HG03066 (cell line): ENCODE measurements at regions not wholly inside any gene's neighbourhood (a gene's known extent, or its start where the extent isn't known, plus 50 kb on each side); places are given as distances from the start of the nearest gene placed in this dataset.

Experiments used
- ATAC-seq: cut with Tn5 transposase; IDR thresholded peaks from one replicate; pipeline ENCODE4 v1.9.1; 2021; ENCODE audit warnings: low read depth; ENCODE audit not compliant: unreplicated experiment

DNA sequence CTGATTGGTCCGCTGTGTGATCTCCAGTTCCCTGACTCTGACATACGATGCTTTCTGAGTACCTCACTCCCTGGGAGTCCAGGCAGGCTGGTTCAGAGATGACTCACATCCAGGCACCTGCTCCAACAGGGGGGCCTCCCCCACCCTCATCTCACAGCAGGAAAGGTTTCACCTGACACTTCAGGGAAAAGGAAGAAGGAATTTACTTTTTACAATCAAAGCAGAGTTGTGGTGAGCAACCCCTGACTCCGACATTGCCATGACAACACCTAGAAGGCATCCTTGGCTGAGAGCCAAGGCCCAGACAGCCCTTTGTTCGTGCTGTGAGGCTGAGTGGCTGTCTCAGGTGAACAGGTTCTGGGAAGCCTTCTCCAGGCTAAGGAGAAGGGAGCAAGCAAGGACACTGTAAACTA, 164.6 kb upstream of the GJB5 start:
- no peak for ATAC-seq

DNA sequence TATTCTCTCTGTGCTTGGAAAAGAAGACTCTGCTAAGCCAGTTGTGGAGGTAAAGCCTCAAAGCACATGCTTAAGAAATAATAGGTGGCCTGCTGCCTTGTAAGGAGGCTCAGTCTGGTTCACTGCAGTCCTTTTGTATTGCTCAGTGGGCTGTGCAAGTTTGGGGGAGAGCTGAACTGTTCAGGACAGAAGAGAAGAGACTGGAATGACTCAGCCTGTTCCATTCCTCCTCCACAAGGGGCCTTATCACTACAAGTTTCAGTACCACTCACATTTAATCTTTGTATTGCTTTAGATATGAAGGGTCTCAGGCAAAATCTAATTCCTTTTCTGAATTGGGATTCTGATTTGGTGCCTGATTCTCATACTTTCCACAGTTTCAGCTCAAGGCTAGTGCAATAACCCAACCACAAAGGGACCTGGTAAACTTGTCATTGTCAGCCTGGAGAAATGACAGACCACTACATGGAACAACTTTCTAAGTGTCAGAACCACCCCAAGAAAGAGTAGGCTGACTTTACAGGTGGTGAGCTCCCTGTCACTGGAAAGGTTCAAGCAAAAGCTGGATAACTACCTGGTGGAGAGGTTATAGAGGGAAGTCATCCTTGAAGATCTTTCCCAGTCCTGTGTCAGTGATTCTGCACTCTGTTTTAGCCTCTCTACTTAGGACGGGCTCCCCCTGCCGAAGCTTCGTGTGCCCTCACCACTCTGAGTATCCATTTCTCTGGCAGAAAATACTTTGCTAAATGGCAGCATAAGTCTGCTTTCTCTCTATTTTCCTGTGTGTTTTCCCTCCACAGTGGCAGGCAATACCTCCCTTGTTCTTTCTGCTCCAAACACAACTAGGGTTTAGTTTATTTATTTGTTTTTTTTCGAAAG, 162.9 kb upstream of the GJB5 start:
- no peak for ATAC-seq

- no peak for ATAC-seq
Measured at GRCh38 chr1:34597877-34598514, 156.9 kb upstream of the GJB5 start.

DNA sequence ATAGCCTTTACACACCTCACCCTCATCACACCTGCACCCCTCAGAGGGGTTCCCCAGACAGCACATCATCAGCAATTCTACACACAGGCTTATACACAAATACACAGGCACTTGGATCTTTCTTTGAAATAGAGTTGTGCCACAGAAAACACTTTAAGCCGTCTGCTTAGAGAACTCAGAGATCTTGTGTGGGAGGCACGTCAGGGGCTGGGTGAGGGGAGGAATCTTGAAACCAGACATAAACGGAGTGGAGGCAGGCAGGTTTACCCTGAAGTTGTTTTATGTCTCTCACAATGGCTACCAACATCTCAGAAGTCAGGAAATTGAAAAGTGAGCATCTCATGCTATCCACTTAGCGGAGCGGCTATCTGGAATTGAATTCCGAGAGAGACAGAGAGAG, 151.9 kb upstream of the GJB5 start:
- ATAC-seq: no peak

- no peak for ATAC-seq
Measured at GRCh38 chr1:34603594-34603993, 151.3 kb upstream of the GJB5 start.

DNA sequence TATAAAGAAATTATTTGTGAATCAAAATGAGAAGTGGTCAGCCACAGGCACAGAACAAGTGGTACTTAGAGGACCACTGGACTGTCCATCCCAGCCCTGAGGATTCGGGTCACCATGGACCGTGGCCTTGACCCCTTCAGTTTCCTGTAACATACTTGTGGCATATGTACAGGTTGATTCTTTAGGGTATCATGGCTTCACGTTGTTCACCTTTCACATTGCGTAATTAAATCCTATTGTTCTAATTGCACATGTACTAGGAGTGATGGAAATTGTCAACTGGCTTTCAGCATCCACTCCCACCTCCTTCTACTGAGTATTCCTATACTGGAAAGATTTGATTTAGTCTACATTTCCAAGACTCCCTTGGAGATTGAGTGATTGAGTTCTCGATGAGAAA, 148.3 kb upstream of the GJB5 start:
- no peak for ATAC-seq

GRCh38 chr1:34610063-34610462, 144.8 kb upstream of the GJB5 start:
- no peak for ATAC-seq

DNA sequence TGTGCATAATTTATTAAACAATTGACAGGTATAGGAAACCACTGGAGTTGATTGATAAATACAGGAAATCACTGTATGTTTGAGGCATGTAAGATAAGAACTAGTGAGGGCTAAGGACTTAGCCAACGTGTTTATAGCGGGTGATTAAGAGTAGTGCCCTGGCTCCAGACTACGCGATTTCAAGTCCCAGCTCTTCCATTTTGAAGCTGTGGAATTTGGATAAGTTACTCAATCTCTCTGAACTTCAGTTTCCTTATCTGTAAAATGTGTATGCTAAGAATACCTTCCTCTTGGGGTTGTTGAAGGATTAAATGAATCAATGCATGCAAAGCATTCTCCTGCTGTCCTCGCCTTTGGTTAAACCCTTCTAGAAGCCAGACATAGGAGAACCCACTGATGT, 143.3 kb upstream of the GJB5 start:
- ATAC-seq: no peak

DNA sequence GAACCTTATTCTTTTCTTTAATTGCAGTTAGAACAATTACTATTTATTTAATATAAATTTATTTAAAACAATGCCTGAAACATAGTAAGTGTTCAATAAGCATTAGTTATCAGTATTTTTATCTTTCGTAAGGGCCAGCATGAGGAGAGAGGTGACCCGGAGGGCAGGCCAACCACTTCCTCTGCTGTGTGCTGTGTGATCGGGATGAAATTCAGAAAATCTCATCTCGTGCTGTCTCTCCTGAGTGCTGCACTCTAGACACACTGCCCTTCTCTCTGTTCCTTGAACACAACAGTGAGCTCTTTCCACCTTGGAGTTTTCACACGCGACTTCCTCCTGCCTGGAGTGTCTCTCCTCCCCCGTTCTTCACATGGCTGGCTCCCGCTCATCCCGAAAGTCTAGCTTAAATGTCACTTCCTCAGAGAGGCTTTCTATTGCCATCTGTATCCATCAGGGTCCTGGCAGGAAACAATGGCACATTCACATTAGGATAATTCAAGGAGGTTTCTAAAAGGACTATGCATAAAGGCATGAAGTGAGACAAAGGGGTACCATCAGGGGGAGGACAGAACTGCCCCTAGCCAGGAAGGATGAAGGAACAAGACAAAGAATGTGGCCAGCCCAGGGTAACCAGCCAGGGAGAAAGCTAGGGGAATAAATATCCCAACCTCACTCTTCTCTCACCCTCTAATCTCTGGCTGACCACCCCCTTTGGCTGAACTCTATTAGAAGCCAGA, 142.6 kb upstream of the GJB5 start:
- no peak for ATAC-seq

DNA sequence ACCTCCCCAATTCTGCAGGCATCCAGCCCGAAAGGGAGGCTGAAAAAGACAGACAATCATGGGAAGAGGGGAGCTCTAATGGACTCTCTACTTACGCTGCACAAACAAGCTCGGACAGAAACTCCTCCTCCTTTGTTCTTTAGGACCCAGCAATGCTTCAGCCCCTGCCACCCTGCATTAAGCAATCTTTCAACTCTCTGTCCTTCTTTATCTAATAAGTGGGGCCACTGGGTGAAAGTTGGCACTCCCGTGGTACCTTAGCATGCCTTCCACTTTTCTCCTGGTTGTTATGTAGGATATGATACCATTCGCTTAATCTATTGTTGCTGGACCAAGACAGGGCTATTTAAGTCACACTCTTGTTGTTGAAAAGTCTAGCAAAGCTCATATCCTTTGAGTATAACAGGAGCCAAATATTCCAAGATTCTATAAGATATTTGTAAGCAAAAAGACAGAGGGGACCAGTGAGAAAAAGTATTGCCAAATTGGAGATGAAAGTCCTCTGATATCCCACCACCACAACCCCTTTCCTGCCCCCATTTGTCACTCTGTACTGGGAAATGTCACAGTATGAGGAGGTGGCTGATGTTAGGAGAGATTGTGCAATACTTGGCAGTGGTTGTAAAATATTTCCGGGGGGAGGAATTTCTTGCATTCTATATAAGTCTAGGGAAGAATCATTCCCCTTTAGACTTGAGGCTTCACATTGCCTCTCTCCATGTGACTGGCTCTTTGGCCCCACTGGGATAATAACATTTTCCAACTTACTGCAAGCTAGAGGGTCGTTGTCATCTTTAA, 137.3 kb upstream of the GJB5 start:
- ATAC-seq: no peak

GRCh38 chr1:34618381-34618780, 136.5 kb upstream of the GJB5 start:
- no peak for ATAC-seq

- ATAC-seq: no peak
Measured at GRCh38 chr1:34619256-34619655, 135.6 kb upstream of the GJB5 start.

DNA sequence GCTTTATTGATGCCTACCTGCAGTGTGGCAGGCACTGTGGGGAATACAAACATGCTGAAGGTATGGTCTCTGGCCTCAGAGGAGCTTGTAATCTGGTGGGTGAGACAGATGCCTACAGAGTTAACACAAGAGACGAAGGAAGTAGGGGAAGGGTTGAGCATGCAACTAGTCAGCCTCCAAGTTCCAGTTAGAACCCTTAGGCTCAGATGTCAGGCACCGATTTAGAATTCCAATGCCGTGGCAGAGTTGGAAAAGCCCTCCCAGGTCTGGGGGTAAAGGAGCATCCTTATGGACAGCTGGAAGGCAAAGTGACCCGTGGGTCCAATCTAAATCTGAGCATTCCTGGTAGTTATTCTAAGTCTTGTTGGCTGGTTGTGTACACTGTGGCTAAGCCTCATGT, 132.9 kb upstream of the GJB5 start:
- no peak for ATAC-seq

- no peak for ATAC-seq
Measured at GRCh38 chr1:34625521-34626015, 129.3 kb upstream of the GJB5 start.

DNA sequence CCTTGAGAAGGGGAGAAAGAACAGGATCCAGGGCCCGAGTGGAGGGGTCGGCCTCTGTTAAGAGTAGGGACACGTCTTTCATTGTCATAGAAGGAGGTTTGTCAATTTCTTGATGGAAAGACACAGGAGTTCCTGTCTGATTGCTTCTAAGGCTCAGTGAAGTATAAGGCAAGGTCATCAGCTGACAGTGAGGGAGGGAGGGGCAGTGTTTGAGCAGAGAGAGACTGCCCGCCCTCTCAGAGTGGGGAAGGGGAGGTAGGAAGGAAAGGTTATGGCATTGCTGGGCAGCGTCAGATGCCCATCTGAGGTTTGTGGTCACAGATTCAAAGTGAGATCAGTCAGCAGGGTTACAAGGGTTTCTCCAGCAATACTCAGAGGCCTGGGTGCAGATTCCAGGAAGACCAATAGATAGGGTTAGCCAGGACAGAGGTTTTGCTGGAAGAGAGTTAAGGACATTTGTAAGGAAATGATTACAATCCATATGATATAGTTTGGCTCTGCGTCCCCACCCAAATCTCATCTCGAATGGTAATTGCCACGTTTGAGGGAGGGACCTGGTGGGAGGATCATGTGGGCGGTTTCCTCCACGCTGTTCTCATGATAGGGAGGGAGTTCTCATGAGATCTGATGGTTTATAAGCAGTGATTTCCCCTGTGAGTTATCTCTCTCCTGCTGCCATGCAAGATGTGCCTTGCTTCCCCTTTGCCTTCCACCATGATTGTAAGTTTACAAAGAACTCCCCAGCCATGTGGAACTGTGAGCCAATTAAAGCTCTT, 127.2 kb upstream of the GJB5 start:
- no peak for ATAC-seq

DNA sequence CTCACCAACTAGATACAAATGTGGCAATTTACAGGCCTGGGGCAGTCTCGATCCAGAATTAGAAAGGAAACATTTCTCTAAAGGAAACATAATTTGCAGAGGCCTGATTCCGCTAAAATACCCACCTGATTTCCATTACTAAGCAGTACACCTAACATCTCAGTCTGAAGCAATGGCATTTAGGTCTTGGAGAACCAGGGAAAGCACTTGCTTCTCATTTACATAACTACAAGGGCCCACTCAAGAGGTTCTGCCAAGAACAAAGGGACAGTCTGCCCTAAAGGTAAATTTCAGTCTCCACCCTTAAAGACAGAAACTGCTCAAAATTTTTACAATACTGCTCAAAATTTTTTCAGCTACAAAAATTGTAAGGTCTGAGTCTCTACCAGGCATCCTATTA, 123.7 kb upstream of the GJB5 start:
- no peak for ATAC-seq

DNA sequence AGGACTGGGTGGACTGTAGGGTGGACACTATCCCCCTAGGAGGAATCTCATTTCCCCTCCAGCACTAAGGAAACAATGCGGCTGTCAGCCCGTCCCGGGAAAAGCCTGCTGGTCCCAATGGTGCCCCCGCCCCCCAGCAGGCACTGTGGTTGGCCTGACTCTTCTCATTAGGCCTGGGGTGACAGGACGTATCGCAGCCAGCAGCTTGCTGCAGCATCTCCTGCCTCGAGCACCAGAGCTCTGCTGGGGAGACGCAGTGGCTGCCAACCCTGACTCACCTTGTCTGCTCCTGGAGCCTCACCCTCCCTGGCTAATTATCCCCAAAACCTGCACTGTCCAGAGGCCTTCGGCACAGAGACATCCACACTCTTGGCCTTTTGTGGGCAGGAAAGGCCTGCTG, 115.1 kb upstream of the GJB5 start:
- ATAC-seq: no peak

GRCh38 chr1:34640654-34641401, 114.0 kb upstream of the GJB5 start:
- no peak for ATAC-seq

DNA sequence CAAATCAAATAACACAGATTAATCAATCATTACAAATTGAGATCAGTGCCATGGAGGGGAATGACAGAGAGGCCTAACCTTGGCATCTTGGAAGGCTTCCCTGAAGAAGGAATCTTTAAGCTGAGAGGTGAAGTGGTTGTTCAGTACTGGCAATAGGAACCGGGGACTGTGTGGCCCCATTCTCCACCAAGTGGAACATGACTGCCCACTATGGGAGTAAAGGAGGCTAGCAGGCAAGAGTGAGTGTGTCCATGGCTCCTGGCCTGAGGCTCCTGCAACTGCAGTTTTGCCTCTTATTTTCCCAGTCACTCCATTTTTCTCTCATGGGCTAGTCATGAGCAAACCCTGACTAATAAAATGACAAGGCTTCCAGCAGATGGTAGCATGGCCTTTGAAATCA, 112.2 kb upstream of the GJB5 start:
- ATAC-seq: no peak
